ENCODE measurements at regions not wholly inside any gene's neighbourhood (a gene's known extent, or its start where the extent isn't known, plus 50 kb on each side); places are given as distances from the start of the nearest gene placed in this dataset.
"Not testable (repeated sequence)": the region's sequence is repeated elsewhere in the genome, so short reads cannot be mapped to it uniquely, and the experiment has no call there.

DNA sequence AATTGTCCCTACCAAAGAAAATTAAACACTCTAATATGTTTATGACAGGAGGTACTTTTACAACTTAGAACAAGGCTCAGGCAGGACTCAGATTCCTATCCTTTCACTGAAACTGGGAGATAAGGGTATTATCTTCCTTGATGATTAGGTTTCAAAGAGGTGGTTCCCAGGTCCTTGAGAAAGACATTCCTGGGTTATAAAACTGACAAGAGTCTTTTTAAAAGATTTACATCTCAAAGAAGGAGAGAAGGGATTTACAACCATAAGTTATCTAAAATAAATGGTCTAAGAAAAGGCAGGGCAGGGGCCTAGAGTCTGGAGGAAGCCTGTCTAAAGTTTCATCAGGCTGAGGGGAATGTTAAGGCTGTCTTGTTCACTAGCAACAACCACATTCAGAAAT is 1492.5 kb downstream of the HACE1 start:
- H3K4me3 ChIP-seq (ENCODE audit: low read depth, low read length), result no peak overlapping the region
- no peak for DNase-seq (ENCODE audit: low read depth)

DNA sequence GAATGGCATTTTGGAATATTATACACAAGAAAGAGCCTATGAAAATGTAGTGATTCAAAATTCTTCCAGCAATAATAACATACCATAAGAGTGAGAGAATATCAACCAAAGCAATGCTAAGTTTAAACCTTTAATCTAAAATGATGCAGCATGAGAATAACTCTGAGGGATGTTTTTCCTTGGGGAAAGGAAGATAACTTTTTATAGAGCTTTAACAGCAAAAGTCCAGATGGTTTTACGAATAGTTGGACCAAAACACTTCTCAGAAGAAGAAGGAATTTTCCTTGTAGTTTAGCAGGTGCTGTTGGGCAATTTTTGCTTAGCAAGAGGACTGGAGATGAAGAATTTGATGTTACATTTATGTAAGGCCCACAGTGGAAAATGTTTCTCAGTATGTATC is 1503.2 kb downstream of the HACE1 start:
- no peak overlapping the region for H3K4me3 ChIP-seq (ENCODE audit: low read depth, low read length)
- no peak for DNase-seq (ENCODE audit: low read depth)

DNA sequence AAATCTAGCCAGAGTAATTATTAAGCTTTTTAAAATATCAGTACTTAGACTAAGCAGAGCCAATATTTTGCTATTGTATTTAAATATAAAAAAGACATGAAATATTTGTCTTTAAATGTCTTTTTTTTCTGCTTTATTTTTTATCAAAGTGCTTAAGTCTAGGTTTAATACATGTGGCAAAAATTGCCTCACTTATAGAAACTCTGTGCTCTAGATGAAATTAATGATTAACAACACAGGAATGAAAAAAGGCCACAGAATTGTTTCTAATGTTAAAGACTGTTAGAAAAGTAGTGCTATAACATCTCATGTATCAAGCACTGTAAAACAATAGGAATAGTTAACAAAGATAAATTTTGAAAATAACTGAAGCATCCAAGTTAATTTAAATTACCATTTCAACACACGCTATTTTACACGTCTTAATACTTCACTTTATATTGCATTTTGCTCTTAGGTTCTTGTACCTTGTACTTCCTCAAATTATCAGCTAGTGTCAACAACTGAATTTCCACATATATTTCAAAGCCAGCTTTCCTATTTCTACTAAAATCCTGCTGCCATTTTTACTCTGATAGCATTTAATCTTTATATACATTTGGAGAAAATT is 1515.1 kb downstream of the HACE1 start:
- H3K4me3 ChIP-seq (ENCODE audit: low read depth, low read length), result no peak overlapping the region

DNA sequence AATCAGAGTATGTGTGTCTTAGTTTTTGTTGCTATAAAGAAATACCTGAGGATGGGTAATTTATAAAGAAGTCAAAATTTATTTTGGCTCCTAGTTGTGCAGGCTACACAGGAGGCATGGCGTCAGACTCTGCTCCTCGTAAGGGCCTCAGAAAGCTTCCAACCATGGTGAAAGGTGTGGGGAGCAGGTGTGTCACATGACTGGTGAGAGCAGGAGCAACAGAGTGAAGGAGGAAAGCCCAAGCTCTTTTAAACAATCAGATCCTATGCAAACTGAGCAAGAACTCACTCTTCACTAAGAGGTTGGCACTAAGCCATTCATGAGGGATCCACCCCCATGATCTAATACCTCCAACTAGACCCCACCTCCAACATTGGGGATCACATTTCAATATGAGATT is 1524.3 kb downstream of the HACE1 start:
- no peak for DNase-seq (ENCODE audit: low read depth)

More for the DNA sequence above, 1515.1 kb downstream of the HACE1 start:
- no peak for DNase-seq (ENCODE audit: low read depth)

DNA sequence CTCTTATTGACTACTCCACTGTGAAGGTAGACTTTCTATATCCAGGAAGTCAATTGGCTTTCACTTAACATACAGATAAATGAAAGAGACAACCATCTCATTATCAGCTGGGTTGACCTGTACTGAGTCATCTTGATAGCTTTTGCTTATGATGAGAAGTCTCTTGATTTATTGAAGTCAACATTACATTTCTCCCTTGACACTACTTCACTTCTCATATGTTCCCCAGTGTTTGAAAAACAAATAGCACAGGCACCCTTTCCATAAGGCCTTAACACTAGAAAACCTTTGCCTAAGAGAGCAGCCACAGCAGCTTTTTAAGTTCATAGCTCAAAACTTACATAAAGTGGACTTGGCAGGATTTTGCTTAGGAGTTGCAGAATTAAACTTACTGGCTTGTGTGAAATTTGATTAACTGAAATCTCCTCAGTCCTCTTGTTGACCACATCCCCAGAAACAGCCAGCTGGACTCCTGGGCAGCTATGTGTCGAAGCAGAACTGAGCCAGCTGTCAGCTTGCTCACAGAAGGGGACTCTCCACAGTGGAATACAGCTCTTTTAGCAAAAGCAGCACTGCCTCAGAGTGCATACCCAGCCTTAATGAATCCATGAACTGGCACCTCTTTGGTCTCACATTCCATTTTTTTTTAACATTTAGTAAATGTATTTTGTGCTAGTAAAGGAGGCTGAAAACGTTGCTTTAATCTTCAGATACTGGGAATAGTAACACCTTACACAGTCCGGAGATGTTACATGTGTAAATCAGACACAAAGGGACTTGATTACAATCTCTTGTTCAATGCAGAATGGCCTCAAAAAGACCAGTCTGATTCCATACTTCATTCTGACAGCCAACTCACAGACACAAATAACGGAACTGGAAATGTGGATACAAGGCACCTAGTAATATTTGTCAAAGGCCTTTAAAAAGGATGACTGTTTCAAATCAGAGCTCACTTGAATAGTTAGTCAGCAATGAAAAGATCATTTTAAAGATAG is 1532.7 kb downstream of the HACE1 start:
- H3K4me3 ChIP-seq (ENCODE audit: low read depth, low read length), result no peak overlapping the region
- no peak for DNase-seq (ENCODE audit: low read depth)

More for the DNA sequence above, 1524.3 kb downstream of the HACE1 start:
- no peak overlapping the region for H3K4me3 ChIP-seq (ENCODE audit: low read depth, low read length)

DNA sequence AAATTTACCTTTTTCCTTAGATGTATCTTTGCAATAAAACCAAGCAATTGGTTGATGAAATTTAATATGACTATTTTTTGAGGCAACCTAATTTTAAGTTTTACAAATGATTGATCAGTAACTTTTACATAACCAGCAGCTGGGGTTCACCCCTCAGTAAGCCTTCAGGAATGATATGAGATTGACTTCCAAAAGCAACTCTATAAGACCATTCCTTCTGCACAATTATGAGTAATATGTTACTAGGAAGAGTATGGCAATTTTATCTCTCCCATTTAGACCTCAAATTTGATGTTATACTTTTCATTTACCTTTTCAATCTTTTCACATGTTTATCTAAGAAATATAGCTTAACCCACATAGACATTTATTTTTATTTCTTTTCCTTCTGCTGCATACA is 1546.3 kb downstream of the HACE1 start:
- no peak overlapping the region for H3K4me3 ChIP-seq (ENCODE audit: low read depth, low read length)
- no peak for DNase-seq (ENCODE audit: low read depth)

DNA sequence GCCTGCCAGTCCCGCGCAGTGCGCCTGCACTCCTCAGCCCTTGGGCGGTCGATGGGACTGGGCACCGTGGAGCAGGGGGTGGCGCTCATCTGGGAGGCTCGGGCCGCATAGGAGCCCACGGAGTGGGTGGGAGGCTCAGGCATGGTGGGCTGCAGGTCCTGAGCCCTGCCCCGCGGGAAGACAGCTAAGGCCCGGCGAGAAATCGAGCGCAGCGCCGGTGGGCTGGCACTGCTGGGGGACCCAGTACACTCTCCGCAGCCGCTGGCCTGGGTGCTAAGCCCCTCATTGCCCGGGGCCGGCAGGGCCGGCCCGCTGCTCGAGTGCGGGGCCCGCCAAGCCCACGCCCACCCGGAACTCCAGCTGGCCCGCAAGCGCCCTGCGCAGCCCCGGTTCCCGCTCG is 1565.3 kb downstream of the HACE1 start:
- H3K4me3 ChIP-seq (ENCODE audit: low read depth, low read length); DNase-seq (ENCODE audit: low read depth): not testable (repeated sequence)

DNA sequence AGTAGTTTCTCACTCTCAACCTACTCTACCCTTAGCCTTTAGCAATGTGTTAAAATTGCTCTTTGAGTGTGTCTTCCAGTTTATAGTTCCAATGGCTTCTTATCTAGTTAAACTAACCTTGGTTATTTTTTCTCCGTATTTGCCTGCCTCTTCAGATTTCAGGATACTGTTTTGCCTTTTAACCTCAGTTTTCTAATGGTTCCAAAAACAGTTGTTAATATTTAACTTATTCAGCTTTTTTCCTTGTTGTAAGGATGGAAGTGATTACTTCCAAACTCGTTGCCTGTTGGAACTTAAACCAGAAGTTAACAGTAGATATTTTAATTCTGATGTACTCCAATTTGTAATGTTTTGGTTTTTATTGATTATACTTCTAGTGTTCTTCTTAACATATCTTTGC is 1574.9 kb downstream of the HACE1 start:
- no peak for DNase-seq (ENCODE audit: low read depth)
- H3K4me3 ChIP-seq (ENCODE audit: low read depth, low read length), result no peak overlapping the region

DNA sequence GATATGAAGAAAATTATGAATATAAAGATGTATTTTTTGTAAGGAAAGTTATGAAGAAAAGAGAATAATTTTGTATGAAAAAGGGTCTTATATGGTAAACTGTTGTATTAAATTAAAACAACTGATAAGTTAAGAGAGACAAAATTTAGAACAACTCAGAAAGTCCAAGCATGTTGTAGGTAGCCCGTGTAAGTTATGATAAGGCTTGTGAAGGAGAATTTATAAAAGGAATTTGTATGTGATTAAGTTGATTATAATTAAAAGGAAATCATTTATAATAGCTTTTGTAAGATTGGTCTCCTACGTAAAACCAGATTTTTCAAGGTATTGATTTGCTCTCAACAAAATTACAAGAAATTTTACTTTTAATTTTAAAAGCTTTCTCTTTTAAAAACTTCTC is 1579.3 kb downstream of the HACE1 start:
- no peak for DNase-seq (ENCODE audit: low read depth)
- H3K4me3 ChIP-seq (ENCODE audit: low read depth, low read length), result no peak overlapping the region

DNA sequence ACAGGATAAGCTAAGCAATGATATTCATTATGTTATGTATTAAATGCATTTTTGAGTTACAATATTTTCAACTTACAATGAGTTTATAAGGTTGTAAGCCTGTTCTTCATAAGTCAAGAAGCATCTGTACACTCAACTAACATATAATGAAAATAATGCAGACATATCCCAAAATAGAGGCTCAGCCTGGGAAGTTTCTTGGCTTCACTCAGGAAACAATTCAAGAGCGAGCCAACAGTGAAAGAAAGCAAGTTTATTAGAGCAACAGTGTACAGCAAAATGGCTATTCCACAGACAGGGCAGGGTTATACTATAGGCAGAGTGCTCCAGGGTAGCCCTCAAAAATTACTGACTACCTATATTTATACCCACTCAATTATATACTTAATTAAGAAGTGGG is 1581.8 kb downstream of the HACE1 start:
- no peak overlapping the region for H3K4me3 ChIP-seq (ENCODE audit: low read depth, low read length)
- DNase-seq (ENCODE audit: low read depth), result no peak

DNA sequence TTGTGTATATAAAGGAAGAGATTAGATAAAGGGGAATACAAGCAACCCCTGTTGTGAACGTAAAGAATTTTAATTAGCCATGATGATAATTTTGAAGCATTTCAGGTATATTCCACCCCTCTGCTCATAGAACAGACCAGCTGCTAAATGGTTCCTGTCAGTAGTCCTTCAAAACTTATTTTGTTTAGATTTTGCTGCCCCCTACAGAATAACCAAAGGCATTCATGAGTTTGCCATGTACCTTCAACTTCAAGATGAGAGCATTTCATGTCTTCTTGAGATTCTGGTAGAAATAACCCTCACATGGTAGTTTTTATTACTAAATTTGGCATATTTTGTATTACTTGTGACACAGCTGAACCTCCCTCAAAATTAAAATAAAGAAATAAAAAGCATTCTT is 1586.7 kb downstream of the HACE1 start:
- DNase-seq (ENCODE audit: low read depth), result no peak

DNA sequence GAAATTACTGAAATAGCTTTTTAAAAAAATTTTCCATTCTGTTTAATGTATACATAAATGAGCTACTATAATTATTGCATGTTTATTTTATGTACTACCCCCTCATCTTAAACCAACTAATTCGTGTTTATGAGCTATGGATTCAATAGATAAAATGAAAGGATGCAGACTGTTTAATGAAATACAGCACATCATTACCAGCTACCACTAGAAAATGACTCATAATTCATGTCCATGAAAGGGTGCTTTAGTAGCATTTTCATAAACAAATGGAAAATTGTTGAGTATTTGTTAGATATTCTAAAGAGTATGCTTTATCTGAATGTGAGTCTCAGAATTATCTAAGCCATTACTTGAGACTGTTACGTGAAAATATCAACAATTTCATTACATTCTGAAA is 1590.1 kb downstream of the HACE1 start:
- DNase-seq (ENCODE audit: low read depth), result no peak
- no peak overlapping the region for H3K4me3 ChIP-seq (ENCODE audit: low read depth, low read length)

More for the DNA sequence above, 1586.7 kb downstream of the HACE1 start:
- H3K4me3 ChIP-seq (ENCODE audit: low read depth, low read length), result no peak overlapping the region

DNA sequence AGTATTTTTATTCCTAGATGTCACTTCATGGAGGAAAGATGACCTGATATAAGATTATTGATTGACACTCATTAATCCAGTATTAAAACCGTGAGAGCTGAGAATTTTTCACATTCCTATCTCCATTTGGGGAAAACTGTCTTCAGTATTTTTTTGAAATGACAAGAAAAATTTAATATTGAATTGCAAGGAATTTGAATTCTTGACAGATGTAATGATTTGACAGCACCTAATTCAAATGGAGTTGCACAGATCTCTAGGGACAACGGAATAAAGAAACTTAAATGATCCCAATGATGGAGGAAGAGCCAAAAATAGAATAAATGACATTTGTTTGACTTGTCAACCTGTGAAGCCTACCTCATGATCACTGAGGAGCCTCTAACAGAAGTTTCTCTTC is 1591.4 kb downstream of the HACE1 start:
- no peak for DNase-seq (ENCODE audit: low read depth)
- no peak overlapping the region for H3K4me3 ChIP-seq (ENCODE audit: low read depth, low read length)

DNA sequence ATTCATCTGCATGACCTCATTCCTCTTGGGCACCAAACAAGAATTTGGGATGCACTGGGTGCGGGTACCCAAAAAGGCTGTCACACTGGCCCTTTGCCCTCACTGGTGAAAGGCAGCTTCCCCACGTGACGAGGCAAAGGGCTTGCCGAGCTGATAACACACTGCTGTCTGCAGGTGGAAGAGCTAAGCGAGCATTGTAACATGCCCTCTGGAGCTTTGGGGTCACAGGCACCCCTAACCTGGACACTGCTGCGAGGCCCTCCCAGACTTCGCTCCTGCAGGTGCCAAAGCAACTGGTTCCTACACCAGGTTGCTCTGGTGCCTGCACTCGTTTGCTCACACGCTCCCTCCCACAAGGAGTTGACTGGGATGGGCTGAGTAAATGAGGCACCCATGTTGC is 1595.7 kb downstream of the HACE1 start:
- no peak overlapping the region for H3K4me3 ChIP-seq (ENCODE audit: low read depth, low read length)
- DNase-seq (ENCODE audit: low read depth), result no peak

DNA sequence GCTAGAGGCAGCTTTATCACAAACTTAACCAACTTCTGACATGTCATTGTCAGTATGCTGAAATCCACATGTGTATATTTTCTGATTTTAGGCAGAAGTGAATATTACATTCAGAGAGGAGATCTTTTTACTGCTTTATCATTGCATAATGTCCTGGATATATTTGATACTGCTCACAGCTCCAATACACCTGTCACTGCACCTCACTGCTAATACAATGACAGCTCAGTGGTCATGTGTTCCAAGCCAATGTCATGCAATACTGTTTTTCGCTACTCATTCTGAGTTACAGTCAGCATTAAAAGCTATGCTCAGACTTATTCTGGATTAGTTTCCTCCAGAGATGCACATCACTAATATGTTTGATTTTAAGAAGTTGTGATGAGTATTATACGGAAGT is 1604.6 kb downstream of the HACE1 start:
- no peak for DNase-seq (ENCODE audit: low read depth)
- H3K4me3 ChIP-seq (ENCODE audit: low read depth, low read length), result no peak overlapping the region

DNA sequence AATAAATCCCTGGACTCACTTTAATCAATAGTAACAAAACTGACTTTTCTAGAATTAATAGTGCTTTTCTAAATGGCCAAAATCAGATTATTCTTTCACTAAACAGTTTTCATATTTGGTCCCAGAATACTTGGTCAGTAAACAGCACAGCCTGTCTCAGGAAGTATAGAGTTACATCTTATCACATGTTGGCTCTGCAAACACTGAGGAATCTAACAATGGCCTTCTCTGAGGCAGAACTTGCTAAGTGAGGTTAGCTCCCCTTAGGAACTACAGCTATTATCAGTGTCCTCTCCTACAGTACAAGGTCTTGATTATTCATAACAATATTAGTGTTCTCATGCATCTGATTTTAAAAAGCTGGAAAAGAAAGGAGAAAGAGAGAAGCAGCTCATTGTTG is 1622.8 kb downstream of the HACE1 start:
- H3K4me3 ChIP-seq (ENCODE audit: low read depth, low read length), result no peak overlapping the region
- DNase-seq (ENCODE audit: low read depth), result no peak

DNA sequence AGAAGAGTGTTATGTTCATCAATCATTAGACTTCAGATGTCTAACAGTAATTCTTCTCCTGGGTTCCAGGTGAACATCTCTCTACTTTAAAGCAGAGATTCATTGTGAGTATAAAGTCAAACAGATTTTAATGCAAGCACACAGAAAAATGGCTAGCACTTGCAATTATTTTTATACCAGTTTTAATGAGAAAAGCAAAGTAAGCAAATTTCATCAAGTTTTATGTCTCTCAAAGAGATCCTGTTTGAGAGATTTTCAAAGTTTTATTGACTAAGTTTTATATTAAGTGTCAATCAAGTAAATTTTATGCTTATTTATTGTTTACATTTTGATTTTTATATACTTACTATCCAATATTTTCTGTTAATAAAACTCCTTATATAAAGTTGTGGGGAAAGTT is 1628.5 kb downstream of the HACE1 start:
- DNase-seq (ENCODE audit: low read depth), result no peak
- H3K4me3 ChIP-seq (ENCODE audit: low read depth, low read length), result no peak overlapping the region

DNA sequence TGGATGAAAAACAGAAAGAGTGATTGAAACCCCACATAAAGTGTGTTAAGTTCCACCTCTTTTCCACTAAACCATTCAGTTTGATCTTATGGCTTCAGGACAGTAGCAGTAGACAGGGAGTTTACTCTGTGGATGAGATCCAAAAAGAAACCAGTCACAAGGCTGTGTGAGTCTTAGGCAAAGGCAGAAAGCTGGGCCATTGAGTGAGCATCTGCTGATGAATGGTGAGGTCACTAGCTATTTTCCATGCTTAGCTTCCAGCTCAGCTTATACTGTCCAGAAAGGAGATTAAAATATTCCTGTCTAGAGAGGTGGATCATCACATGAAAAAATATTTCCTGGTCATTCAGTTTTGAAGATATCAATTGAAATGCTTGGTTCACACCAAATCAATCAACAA is 1643.9 kb downstream of the HACE1 start:
- no peak overlapping the region for H3K4me3 ChIP-seq (ENCODE audit: low read depth, low read length)
- DNase-seq (ENCODE audit: low read depth), result no peak

DNA sequence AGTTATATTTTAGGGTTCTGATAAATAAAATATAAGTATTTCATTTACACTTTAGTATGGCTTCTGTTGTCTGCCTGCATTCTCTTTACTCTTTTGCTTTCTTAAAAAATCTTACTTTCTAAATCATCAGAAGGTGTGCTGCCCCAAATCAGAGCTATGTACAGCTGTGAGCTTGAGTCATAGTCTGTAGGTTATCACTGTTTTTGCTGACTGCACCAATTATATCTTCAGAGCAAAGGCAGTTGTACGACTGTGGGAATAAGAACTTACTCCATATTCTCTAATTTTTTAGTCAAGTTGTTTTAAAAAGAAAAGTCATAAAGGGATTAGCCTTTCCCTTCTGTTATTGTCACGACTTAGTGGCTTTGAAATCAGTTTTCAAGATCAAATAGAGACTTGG is 1649.0 kb downstream of the HACE1 start:
- H3K4me3 ChIP-seq (ENCODE audit: low read depth, low read length), result no peak overlapping the region
- no peak for DNase-seq (ENCODE audit: low read depth)

DNA sequence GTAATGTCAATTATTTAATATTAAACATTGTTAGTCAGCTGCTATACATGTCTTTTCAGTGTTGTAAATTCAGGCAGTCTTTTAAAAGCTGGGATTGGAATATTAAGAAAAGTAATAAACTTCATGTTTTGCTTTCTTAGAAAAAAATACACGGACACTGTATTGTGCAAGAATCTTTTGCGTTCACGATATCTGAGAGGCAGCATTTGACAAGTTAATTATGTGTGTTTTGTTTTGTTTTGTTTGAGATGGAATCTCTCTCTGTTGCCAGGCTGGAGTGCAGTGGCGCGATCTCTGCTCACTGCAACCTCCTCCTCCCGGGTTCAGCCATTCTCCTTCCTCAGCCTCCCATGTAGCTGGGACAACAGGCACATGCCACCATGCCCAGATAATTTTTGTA is 1661.3 kb downstream of the HACE1 start:
- DNase-seq (ENCODE audit: low read depth), result no peak
- H3K4me3 ChIP-seq (ENCODE audit: low read depth, low read length), result no peak overlapping the region

DNA sequence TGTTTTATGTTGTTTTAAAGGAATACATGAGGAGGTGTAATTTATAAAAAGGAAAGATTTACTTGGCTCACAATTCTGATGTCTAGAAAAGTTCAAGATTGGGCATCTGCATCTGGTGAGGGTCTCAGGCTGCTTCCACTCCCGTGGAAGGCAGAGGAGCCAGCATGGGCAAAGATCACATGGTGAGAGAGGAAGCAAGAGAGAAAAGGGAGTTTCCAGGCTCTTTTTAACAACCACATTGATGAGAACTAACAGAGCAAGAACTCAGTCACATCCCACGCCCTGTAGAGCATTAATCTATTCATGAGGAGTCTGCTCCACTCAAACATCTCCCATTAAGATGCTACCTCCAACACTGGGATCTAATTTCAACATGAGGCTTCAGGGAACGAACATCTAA is 1666.3 kb downstream of the HACE1 start:
- DNase-seq (ENCODE audit: low read depth), result no peak

More for the DNA sequence above, 1666.3 kb downstream of the HACE1 start:
- no peak overlapping the region for H3K4me3 ChIP-seq (ENCODE audit: low read depth, low read length)

All from skeletal muscle cell (primary cell).